Activated naive CD8-positive, alpha-beta T cell treated with anti-CD3 and anti-CD28 coated beads, Interleukin-2, amount 50 U/mL, for 24 hours (primary cell): ENCODE measurements at regions not wholly inside any gene's neighbourhood (a gene's known extent, or its start where the extent isn't known, plus 50 kb on each side); places are given as distances from the start of the nearest gene placed in this dataset.

ENCODE experiments used
- ATAC-seq: fragments of 150-1000 bp; cut with Tn5 transposase; one replicate; pipeline ENCODE4 v1.10.0; 2021
- DNase-seq: peaks from one replicate; pipeline ENCODE4 v3.0.0; 2021
- H3K27ac Mint-ChIP-seq: one replicate; pipeline ENCODE4 v1.8.0; 2021; ENCODE audit warnings: mild to moderate bottlenecking, mixed read lengths
- H3K27me3 Mint-ChIP-seq: one replicate; pipeline ENCODE4 v1.8.0; 2021; ENCODE audit warnings: mixed read lengths
- H3K36me3 Mint-ChIP-seq: one replicate; pipeline ENCODE4 v1.8.0; 2021; ENCODE audit warnings: low read depth, mixed read lengths
- H3K4me1 Mint-ChIP-seq: one replicate; pipeline ENCODE4 v1.8.0; 2021; ENCODE audit warnings: mixed read lengths
- H3K4me3 Mint-ChIP-seq: one replicate; pipeline ENCODE4 v1.8.0; 2021; ENCODE audit warnings: mild to moderate bottlenecking, moderate library complexity, mixed read lengths
- H3K9me3 Mint-ChIP-seq: one replicate; pipeline ENCODE4 v1.8.0; 2021; ENCODE audit warnings: mixed read lengths

- DNase-seq (no peak), ATAC-seq (no peak)
- no peaks in the 10 kb centered on the region for H3K9me3 Mint-ChIP-seq
- no peak overlapping the region for H3K4me3 Mint-ChIP-seq
- no peaks in the 10 kb centered on the region for H3K36me3 Mint-ChIP-seq
- peaks cover 2% of the 10 kb centered on the region for H3K4me1 Mint-ChIP-seq
- H3K27ac Mint-ChIP-seq = no peak overlapping the region
- no peaks in the 10 kb centered on the region for H3K27me3 Mint-ChIP-seq
Measured at GRCh38 chr19:28883241-28883693, 329.7 kb downstream of the UQCRFS1 start.

- H3K9me3 Mint-ChIP-seq = no peaks in the 10 kb centered on the region
- H3K4me1 Mint-ChIP-seq = peaks cover 2% of the 10 kb centered on the region
- H3K4me3 Mint-ChIP-seq = no peak overlapping the region
- no peak overlapping the region for H3K27ac Mint-ChIP-seq
- DNase-seq (no peak), ATAC-seq (no peak)
- no peaks in the 10 kb centered on the region for H3K27me3 Mint-ChIP-seq
- no peaks in the 10 kb centered on the region for H3K36me3 Mint-ChIP-seq
Measured at GRCh38 chr19:28882818-28883217, 330.1 kb downstream of the UQCRFS1 start.

- no peak overlapping the region for H3K4me3 Mint-ChIP-seq
- H3K27me3 Mint-ChIP-seq = no peaks in the 10 kb centered on the region
- no peak overlapping the region for H3K27ac Mint-ChIP-seq
- peaks cover under 1% of the 10 kb centered on the region for H3K4me1 Mint-ChIP-seq
- H3K9me3 Mint-ChIP-seq = no peaks in the 10 kb centered on the region
- DNase-seq (no peak), ATAC-seq (no peak)
- H3K36me3 Mint-ChIP-seq = no peaks in the 10 kb centered on the region
Measured at GRCh38 chr19:28881616-28882015, 331.3 kb downstream of the UQCRFS1 start.

GRCh38 chr19:28880735-28881401 lies 332.1 kb downstream of the UQCRFS1 start:
- Mint-ChIP-seq H3K4me3 (no peak overlapping the region), H3K27ac (no peak overlapping the region), H3K4me1 (no peaks in the 10 kb centered on the region), H3K9me3 (no peaks in the 10 kb centered on the region), H3K27me3 (no peaks in the 10 kb centered on the region), H3K36me3 (no peaks in the 10 kb centered on the region)
- DNase-seq (no peak), ATAC-seq (no peak)

GRCh38 chr19:28878862-28879566 lies 333.9 kb downstream of the UQCRFS1 start:
- peak; percentile 68 for DNase-seq
- peak; percentile 35 for ATAC-seq
- H3K4me3 Mint-ChIP-seq = no peak overlapping the region
- no peaks in the 10 kb centered on the region for H3K36me3 Mint-ChIP-seq
- no peak overlapping the region for H3K27ac Mint-ChIP-seq
- no peaks in the 10 kb centered on the region for H3K9me3 Mint-ChIP-seq
- H3K27me3 Mint-ChIP-seq = no peaks in the 10 kb centered on the region
- no peaks in the 10 kb centered on the region for H3K4me1 Mint-ChIP-seq

GRCh38 chr19:28876609-28877123 lies 336.3 kb downstream of the UQCRFS1 start:
- Mint-ChIP-seq H3K9me3 (no peaks in the 10 kb centered on the region), H3K4me3 (no peak overlapping the region), H3K36me3 (no peaks in the 10 kb centered on the region), H3K27me3 (no peaks in the 10 kb centered on the region), H3K4me1 (no peaks in the 10 kb centered on the region), H3K27ac (no peak overlapping the region)
- DNase-seq (no peak), ATAC-seq (no peak)

- H3K27me3 Mint-ChIP-seq = no peaks in the 10 kb centered on the region
- ATAC-seq (no peak), DNase-seq (no peak)
- no peak overlapping the region for H3K4me3 Mint-ChIP-seq
- H3K36me3 Mint-ChIP-seq = no peaks in the 10 kb centered on the region
- H3K9me3 Mint-ChIP-seq = no peaks in the 10 kb centered on the region
- H3K27ac Mint-ChIP-seq = no peak overlapping the region
- no peaks in the 10 kb centered on the region for H3K4me1 Mint-ChIP-seq
Measured at GRCh38 chr19:28874742-28875141, 338.2 kb downstream of the UQCRFS1 start.

GRCh38 chr19:28873301-28873700 lies 339.6 kb downstream of the UQCRFS1 start:
- no peaks in the 10 kb centered on the region for H3K4me1 Mint-ChIP-seq
- no peak for ATAC-seq
- no peaks in the 10 kb centered on the region for H3K36me3 Mint-ChIP-seq
- no peak overlapping the region for H3K4me3 Mint-ChIP-seq
- H3K9me3 Mint-ChIP-seq = no peaks in the 10 kb centered on the region
- DNase-seq = no peak
- no peak overlapping the region for H3K27ac Mint-ChIP-seq
- peaks cover 4% of the 10 kb centered on the region for H3K27me3 Mint-ChIP-seq

- H3K4me3 Mint-ChIP-seq = no peak overlapping the region
- no peak overlapping the region for H3K27ac Mint-ChIP-seq
- H3K9me3 Mint-ChIP-seq = no peaks in the 10 kb centered on the region
- H3K36me3 Mint-ChIP-seq = no peaks in the 10 kb centered on the region
- H3K4me1 Mint-ChIP-seq = no peaks in the 10 kb centered on the region
- peaks cover 4% of the 10 kb centered on the region for H3K27me3 Mint-ChIP-seq
- no peak for ATAC-seq
- no peak for DNase-seq
Measured at GRCh38 chr19:28871099-28871725, 341.7 kb downstream of the UQCRFS1 start.

GRCh38 chr19:28869459-28869858 lies 343.5 kb downstream of the UQCRFS1 start:
- H3K27ac Mint-ChIP-seq = no peak overlapping the region
- ATAC-seq (no peak), DNase-seq (no peak)
- H3K4me3 Mint-ChIP-seq = no peak overlapping the region
- no peaks in the 10 kb centered on the region for H3K4me1 Mint-ChIP-seq
- no peaks in the 10 kb centered on the region for H3K36me3 Mint-ChIP-seq
- H3K27me3 Mint-ChIP-seq = peaks cover 4% of the 10 kb centered on the region
- no peaks in the 10 kb centered on the region for H3K9me3 Mint-ChIP-seq

GRCh38 chr19:28868836-28869235 lies 344.1 kb downstream of the UQCRFS1 start:
- no peak overlapping the region for H3K27ac Mint-ChIP-seq
- no peaks in the 10 kb centered on the region for H3K36me3 Mint-ChIP-seq
- H3K9me3 Mint-ChIP-seq = no peaks in the 10 kb centered on the region
- ATAC-seq (no peak), DNase-seq (no peak)
- H3K27me3 Mint-ChIP-seq = peaks cover 4% of the 10 kb centered on the region
- H3K4me3 Mint-ChIP-seq = no peak overlapping the region
- H3K4me1 Mint-ChIP-seq = no peaks in the 10 kb centered on the region

- no peak for DNase-seq
- no peaks in the 10 kb centered on the region for H3K36me3 Mint-ChIP-seq
- no peaks in the 10 kb centered on the region for H3K9me3 Mint-ChIP-seq
- H3K27me3 Mint-ChIP-seq = peaks cover 4% of the 10 kb centered on the region
- no peak overlapping the region for H3K27ac Mint-ChIP-seq
- H3K4me3 Mint-ChIP-seq = no peak overlapping the region
- no peak for ATAC-seq
- no peaks in the 10 kb centered on the region for H3K4me1 Mint-ChIP-seq
Measured at GRCh38 chr19:28867978-28868377, 345.0 kb downstream of the UQCRFS1 start.

- Mint-ChIP-seq H3K4me1 (no peaks in the 10 kb centered on the region), H3K27me3 (peaks cover 6% of the 10 kb centered on the region), H3K36me3 (no peaks in the 10 kb centered on the region), H3K4me3 (no peak overlapping the region), H3K27ac (no peak overlapping the region), H3K9me3 (no peaks in the 10 kb centered on the region)
- DNase-seq = no peak
- no peak for ATAC-seq
Measured at GRCh38 chr19:28864577-28865042, 348.3 kb downstream of the UQCRFS1 start.

GRCh38 chr19:28864024-28864503 lies 348.9 kb downstream of the UQCRFS1 start:
- no peak for DNase-seq
- Mint-ChIP-seq H3K36me3 (no peaks in the 10 kb centered on the region), H3K4me1 (no peaks in the 10 kb centered on the region), H3K27me3 (peaks cover 6% of the 10 kb centered on the region), H3K9me3 (no peaks in the 10 kb centered on the region), H3K27ac (no peak overlapping the region), H3K4me3 (no peak overlapping the region)
- no peak for ATAC-seq

GRCh38 chr19:28862238-28862637 lies 350.7 kb downstream of the UQCRFS1 start:
- Mint-ChIP-seq H3K4me3 (no peak overlapping the region), H3K36me3 (no peaks in the 10 kb centered on the region), H3K4me1 (no peaks in the 10 kb centered on the region), H3K27me3 (peaks cover 6% of the 10 kb centered on the region), H3K9me3 (no peaks in the 10 kb centered on the region), H3K27ac (no peak overlapping the region)
- ATAC-seq = no peak
- DNase-seq = no peak
